ENCODE measurements at regions not wholly inside any gene's neighbourhood (a gene's known extent, or its start where the extent isn't known, plus 50 kb on each side); places are given as distances from the start of the nearest gene placed in this dataset.

- TF ChIP-seq ZNF544 (tag by site-specific recombination; IDR thresholded peaks at IDR 0.05) (no peak), ZNF26 (tag by site-specific recombination; IDR thresholded peaks at IDR 0.05) (no peak), ZFP37 (tag by site-specific recombination; IDR thresholded peaks at IDR 0.05) (no peak), ZNF280D (tag by site-specific recombination; IDR thresholded peaks at IDR 0.05) (no peak), ZSCAN23 (tag by site-specific recombination; IDR thresholded peaks at IDR 0.05) (no peak)
- TF ChIP-seq, protein P1, sequence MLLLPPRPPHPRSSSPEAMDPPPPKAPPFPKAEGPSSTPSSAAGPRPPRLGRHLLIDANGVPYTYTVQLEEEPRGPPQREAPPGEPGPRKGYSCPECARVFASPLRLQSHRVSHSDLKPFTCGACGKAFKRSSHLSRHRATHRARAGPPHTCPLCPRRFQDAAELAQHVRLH (tag by site-specific recombination; IDR thresholded peaks at IDR 0.05), result no peak
- TF ChIP-seq, protein P2, sequence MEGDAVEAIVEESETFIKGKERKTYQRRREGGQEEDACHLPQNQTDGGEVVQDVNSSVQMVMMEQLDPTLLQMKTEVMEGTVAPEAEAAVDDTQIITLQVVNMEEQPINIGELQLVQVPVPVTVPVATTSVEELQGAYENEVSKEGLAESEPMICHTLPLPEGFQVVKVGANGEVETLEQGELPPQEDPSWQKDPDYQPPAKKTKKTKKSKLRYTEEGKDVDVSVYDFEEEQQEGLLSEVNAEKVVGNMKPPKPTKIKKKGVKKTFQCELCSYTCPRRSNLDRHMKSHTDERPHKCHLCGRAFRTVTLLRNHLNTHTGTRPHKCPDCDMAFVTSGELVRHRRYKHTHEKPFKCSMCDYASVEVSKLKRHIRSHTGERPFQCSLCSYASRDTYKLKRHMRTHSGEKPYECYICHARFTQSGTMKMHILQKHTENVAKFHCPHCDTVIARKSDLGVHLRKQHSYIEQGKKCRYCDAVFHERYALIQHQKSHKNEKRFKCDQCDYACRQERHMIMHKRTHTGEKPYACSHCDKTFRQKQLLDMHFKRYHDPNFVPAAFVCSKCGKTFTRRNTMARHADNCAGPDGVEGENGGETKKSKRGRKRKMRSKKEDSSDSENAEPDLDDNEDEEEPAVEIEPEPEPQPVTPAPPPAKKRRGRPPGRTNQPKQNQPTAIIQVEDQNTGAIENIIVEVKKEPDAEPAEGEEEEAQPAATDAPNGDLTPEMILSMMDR (tag by site-specific recombination; IDR thresholded peaks at IDR 0.05), result no peak
These were observed 115.0 kb upstream of the SMYD2 start for GRCh38 chr1:214165850-214166374.

Data from HEK293 (cell line).